HG03280 (cell line): ENCODE measurements at regions not wholly inside any gene's neighbourhood (a gene's known extent, or its start where the extent isn't known, plus 50 kb on each side); places are given as distances from the start of the nearest gene placed in this dataset.

Experiments used
- ATAC-seq: cut with Tn5 transposase; IDR thresholded peaks from one replicate; pipeline ENCODE4 v1.9.1; 2021; ENCODE audit warnings: mild to moderate bottlenecking, moderate library complexity; ENCODE audit not compliant: unreplicated experiment

GRCh38 chr14:29446971-29447370 is 480.7 kb downstream of the PRKD1 start:
- no peak for ATAC-seq

GRCh38 chr14:29451941-29452340 is 475.7 kb downstream of the PRKD1 start:
- no peak for ATAC-seq

GRCh38 chr14:29453045-29453444 is 474.6 kb downstream of the PRKD1 start:
- no peak for ATAC-seq

- ATAC-seq, result no peak
These were observed 473.5 kb downstream of the PRKD1 start for GRCh38 chr14:29454026-29454693.

- no peak for ATAC-seq
These were observed 469.1 kb downstream of the PRKD1 start for GRCh38 chr14:29458547-29458946.

GRCh38 chr14:29459531-29459930 is 468.1 kb downstream of the PRKD1 start:
- no peak for ATAC-seq

GRCh38 chr14:29459969-29460560 is 467.6 kb downstream of the PRKD1 start:
- ATAC-seq, result no peak

GRCh38 chr14:29461101-29461500 is 466.5 kb downstream of the PRKD1 start:
- ATAC-seq, result no peak

- ATAC-seq, result no peak
These were observed 466.1 kb downstream of the PRKD1 start for GRCh38 chr14:29461506-29461905.

- no peak for ATAC-seq
These were observed 465.3 kb downstream of the PRKD1 start for GRCh38 chr14:29462321-29462720.

- no peak for ATAC-seq
These were observed 464.9 kb downstream of the PRKD1 start for GRCh38 chr14:29462772-29463171.

GRCh38 chr14:29463727-29464395 is 463.8 kb downstream of the PRKD1 start:
- ATAC-seq, result no peak

GRCh38 chr14:29465095-29465494 is 462.6 kb downstream of the PRKD1 start:
- no peak for ATAC-seq

- ATAC-seq, result no peak
These were observed 452.0 kb downstream of the PRKD1 start for GRCh38 chr14:29475641-29476040.

- no peak for ATAC-seq
These were observed 441.5 kb downstream of the PRKD1 start for GRCh38 chr14:29486132-29486531.

GRCh38 chr14:29489911-29490425 is 437.7 kb downstream of the PRKD1 start:
- no peak for ATAC-seq

- no peak for ATAC-seq
These were observed 433.8 kb downstream of the PRKD1 start for GRCh38 chr14:29493849-29494248.

- ATAC-seq, result no peak
These were observed 433.3 kb downstream of the PRKD1 start for GRCh38 chr14:29494312-29494711.

GRCh38 chr14:29503903-29504302 is 423.7 kb downstream of the PRKD1 start:
- no peak for ATAC-seq

- no peak for ATAC-seq
These were observed 409.3 kb downstream of the PRKD1 start for GRCh38 chr14:29518335-29518734.

GRCh38 chr14:29521526-29522137 is 406.0 kb downstream of the PRKD1 start:
- ATAC-seq, result no peak
